ENCODE measurements at regions not wholly inside any gene's neighbourhood (a gene's known extent, or its start where the extent isn't known, plus 50 kb on each side); places are given as distances from the start of the nearest gene placed in this dataset.

DNA sequence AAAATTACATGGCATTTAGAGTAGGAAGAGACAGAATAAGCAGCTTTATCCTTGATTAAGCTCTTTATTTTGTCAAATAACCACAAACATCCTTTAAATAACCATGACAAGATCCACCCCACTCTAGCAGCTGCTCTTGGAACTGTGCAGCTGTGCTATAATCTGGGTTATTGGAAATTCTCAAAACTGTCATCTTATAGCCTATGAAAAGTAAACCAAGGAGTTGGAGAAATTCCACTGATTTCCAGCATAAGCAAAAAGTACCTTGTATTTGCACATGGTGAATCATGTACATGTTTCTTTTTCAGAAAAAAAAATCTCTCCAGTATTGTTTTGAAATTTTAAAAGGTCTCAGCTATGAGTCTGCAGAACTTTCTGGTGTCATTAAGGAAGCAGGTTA, 88.8 kb upstream of the ABI3BP start:
- Histone ChIP-seq H3K9me3 (ENCODE audit: low read length) (no peaks in the 10 kb centered on the region), H3K9me2 (ENCODE audit: low read depth, low read length) (no peaks in the 10 kb centered on the region), H2AFZ (ENCODE audit: low read length) (no peak overlapping the region), H3K9ac (ENCODE audit: low read length) (no peak overlapping the region), H3K79me2 (ENCODE audit: insufficient read depth, low read length) (no peaks in the 10 kb centered on the region), H3K36me3 (ENCODE audit: insufficient read depth, low read length) (no peaks in the 10 kb centered on the region), H3K4me2 (ENCODE audit: low read length) (no peak overlapping the region), H3K27me3 (ENCODE audit: insufficient read depth, low read length) (no peaks in the 10 kb centered on the region), H3K27ac (ENCODE audit: low read depth, low read length, poor library complexity, severe bottlenecking) (no peak overlapping the region), H3K4me3 (ENCODE audit: low read depth, low read length, poor library complexity, severe bottlenecking) (no peak overlapping the region), H3K4me1 (ENCODE audit: insufficient read depth, low read length, severe bottlenecking) (no peaks in the 10 kb centered on the region), H4K20me1 (ENCODE audit: insufficient read depth, low read length) (no peaks in the 10 kb centered on the region), H3F3A (ENCODE audit: insufficient read depth, low read length) (no peaks in the 10 kb centered on the region)
- TF ChIP-seq CTCF (IDR thresholded peaks at IDR 0.05; ENCODE audit: low read length), result no peak
- no peak for TF ChIP-seq EZH2 (IDR thresholded peaks at IDR 0.05; ENCODE audit: borderline replicate concordance, low read length)

DNA sequence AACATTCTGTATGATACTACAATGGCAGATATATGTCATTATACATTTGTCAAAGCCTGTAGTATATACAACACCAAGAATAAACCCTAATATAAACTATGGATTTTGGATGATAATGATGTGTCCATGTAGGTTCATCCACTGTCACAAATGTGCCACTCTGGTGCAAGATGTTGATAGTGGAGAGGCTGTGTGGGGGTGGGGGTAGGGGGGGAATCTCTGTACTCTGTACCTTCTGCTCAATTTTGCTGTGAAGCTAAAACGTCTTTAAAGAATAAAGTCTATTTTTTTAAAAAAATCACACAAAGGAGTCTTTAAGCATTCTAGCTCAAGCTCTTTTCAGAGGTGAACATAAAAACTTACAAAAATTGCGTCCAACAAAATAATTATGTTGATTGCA, 88.2 kb upstream of the ABI3BP start:
- no peak overlapping the region for H3K4me2 ChIP-seq (ENCODE audit: low read length)
- no peaks in the 10 kb centered on the region for H3K9me3 ChIP-seq (ENCODE audit: low read length)
- no peak overlapping the region for H2AFZ ChIP-seq (ENCODE audit: low read length)
- no peaks in the 10 kb centered on the region for H3K36me3 ChIP-seq (ENCODE audit: insufficient read depth, low read length)
- H4K20me1 ChIP-seq (ENCODE audit: insufficient read depth, low read length), result no peaks in the 10 kb centered on the region
- H3K9me2 ChIP-seq (ENCODE audit: low read depth, low read length), result no peaks in the 10 kb centered on the region
- no peak overlapping the region for H3K4me3 ChIP-seq (ENCODE audit: low read depth, low read length, poor library complexity, severe bottlenecking)
- no peak overlapping the region for H3K9ac ChIP-seq (ENCODE audit: low read length)
- no peaks in the 10 kb centered on the region for H3F3A ChIP-seq (ENCODE audit: insufficient read depth, low read length)
- no peak for TF ChIP-seq EZH2 (IDR thresholded peaks at IDR 0.05; ENCODE audit: borderline replicate concordance, low read length)
- TF ChIP-seq CTCF (IDR thresholded peaks at IDR 0.05; ENCODE audit: low read length), result no peak
- H3K27ac ChIP-seq (ENCODE audit: low read depth, low read length, poor library complexity, severe bottlenecking), result no peak overlapping the region
- no peaks in the 10 kb centered on the region for H3K4me1 ChIP-seq (ENCODE audit: insufficient read depth, low read length, severe bottlenecking)
- no peaks in the 10 kb centered on the region for H3K27me3 ChIP-seq (ENCODE audit: insufficient read depth, low read length)
- H3K79me2 ChIP-seq (ENCODE audit: insufficient read depth, low read length), result no peaks in the 10 kb centered on the region

DNA sequence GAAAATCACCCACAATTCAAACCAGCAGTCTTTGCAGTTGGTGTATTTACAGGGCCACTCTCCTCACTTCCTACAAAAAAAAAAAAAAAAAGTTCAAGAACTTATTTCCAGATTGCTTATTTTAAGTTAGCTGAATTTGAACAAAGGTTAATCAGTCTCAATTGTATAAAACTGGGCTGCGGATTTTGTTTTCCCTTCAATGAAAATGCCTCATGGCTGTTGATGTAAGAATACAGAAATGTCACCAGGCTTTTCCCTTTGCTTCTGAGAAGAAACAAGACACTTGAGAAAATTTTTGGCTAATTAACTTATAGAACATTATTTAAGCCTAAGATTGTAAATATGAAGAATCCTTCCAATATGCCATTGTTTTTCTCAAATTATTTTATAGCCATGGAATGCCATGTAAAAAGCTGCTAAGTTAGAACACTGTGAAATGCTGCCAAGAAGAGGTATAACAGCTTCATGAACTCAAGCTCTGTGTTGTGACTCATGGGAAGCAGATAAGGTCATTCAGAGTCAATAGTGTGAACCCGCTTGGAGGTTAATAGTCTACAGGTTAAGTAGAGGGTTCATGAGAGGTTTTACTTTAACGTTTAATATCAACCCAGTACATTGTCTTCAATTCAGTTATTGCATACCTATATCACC, 84.3 kb upstream of the ABI3BP start:
- Histone ChIP-seq H3K4me2 (ENCODE audit: low read length) (no peak overlapping the region), H3K27ac (ENCODE audit: low read depth, low read length, poor library complexity, severe bottlenecking) (no peak overlapping the region), H3K9me3 (ENCODE audit: low read length) (no peaks in the 10 kb centered on the region), H3K27me3 (ENCODE audit: insufficient read depth, low read length) (no peaks in the 10 kb centered on the region), H3K9me2 (ENCODE audit: low read depth, low read length) (no peaks in the 10 kb centered on the region), H3K36me3 (ENCODE audit: insufficient read depth, low read length) (no peaks in the 10 kb centered on the region), H3K4me3 (ENCODE audit: low read depth, low read length, poor library complexity, severe bottlenecking) (no peak overlapping the region), H3F3A (ENCODE audit: insufficient read depth, low read length) (no peaks in the 10 kb centered on the region), H2AFZ (ENCODE audit: low read length) (no peak overlapping the region), H3K9ac (ENCODE audit: low read length) (no peak overlapping the region), H4K20me1 (ENCODE audit: insufficient read depth, low read length) (no peaks in the 10 kb centered on the region), H3K79me2 (ENCODE audit: insufficient read depth, low read length) (no peaks in the 10 kb centered on the region), H3K4me1 (ENCODE audit: insufficient read depth, low read length, severe bottlenecking) (no peaks in the 10 kb centered on the region)
- TF ChIP-seq CTCF (IDR thresholded peaks at IDR 0.05; ENCODE audit: low read length), result no peak
- no peak for TF ChIP-seq EZH2 (IDR thresholded peaks at IDR 0.05; ENCODE audit: borderline replicate concordance, low read length)

Data from OCI-LY1 (cell line).